DMS153 treated with DMSO at 0.1 percent for 48 hours (cell line): ENCODE measurements at regions not wholly inside any gene's neighbourhood (a gene's known extent, or its start where the extent isn't known, plus 50 kb on each side); places are given as distances from the start of the nearest gene placed in this dataset.
"Not testable (repeated sequence)": the region's sequence is repeated elsewhere in the genome, so short reads cannot be mapped to it uniquely, and the experiment has no call there.

ENCODE experiments used
- DNase-seq: peaks from one replicate; lab custom pipeline; 2025; ENCODE audit not compliant: unreplicated experiment; lab: John Stamatoyannopoulos, UW

- DNase-seq = no peak
Observed at GRCh38 chr14:89699071-89699470, 255.5 kb downstream of the EFCAB11 start.

GRCh38 chr14:89697281-89698060, 257.1 kb downstream of the EFCAB11 start:
- DNase-seq = no peak

GRCh38 chr14:89695846-89696245, 258.7 kb downstream of the EFCAB11 start:
- DNase-seq = no peak

GRCh38 chr14:89690139-89690538, 264.4 kb downstream of the EFCAB11 start:
- no peak for DNase-seq

- DNase-seq = not testable (repeated sequence)
Observed at GRCh38 chr14:89689711-89690110, 264.8 kb downstream of the EFCAB11 start.

- no peak for DNase-seq
Observed at GRCh38 chr14:89688507-89689211, 265.9 kb downstream of the EFCAB11 start.

GRCh38 chr14:89687129-89687528, 267.4 kb downstream of the EFCAB11 start:
- not testable (repeated sequence) for DNase-seq

- DNase-seq = no peak
Observed at GRCh38 chr14:89684139-89684538, 267.1 kb upstream of the FOXN3 start.

- DNase-seq = no peak
Observed at GRCh38 chr14:89681086-89682018, 264.3 kb upstream of the FOXN3 start.

GRCh38 chr14:89680156-89680555, 263.1 kb upstream of the FOXN3 start:
- no peak for DNase-seq

- no peak for DNase-seq
Observed at GRCh38 chr14:89678768-89679167, 261.7 kb upstream of the FOXN3 start.

- DNase-seq = no peak
Observed at GRCh38 chr14:89675590-89675989, 258.6 kb upstream of the FOXN3 start.

- no peak for DNase-seq
Observed at GRCh38 chr14:89674936-89675335, 257.9 kb upstream of the FOXN3 start.

- DNase-seq = no peak
Observed at GRCh38 chr14:89674240-89674639, 257.2 kb upstream of the FOXN3 start.

- no peak for DNase-seq
Observed at GRCh38 chr14:89673512-89674225, 256.6 kb upstream of the FOXN3 start.

GRCh38 chr14:89672636-89673511, 255.8 kb upstream of the FOXN3 start:
- DNase-seq = no peak

GRCh38 chr14:89669193-89669592, 252.2 kb upstream of the FOXN3 start:
- DNase-seq = no peak

GRCh38 chr14:89667983-89668382, 250.9 kb upstream of the FOXN3 start:
- DNase-seq = no peak

- not testable (repeated sequence) for DNase-seq
Observed at GRCh38 chr14:89665300-89666081, 248.5 kb upstream of the FOXN3 start.
